CD4-positive, alpha-beta T cell (primary cell): ENCODE measurements at regions not wholly inside any gene's neighbourhood (a gene's known extent, or its start where the extent isn't known, plus 50 kb on each side); places are given as distances from the start of the nearest gene placed in this dataset.

Source experiments
- ATAC-seq: fragments of 200-7000 bp; cut with Tn5 transposase; one replicate; pipeline ENCODE4 v1.10.0; 2022; ENCODE audit warnings: mild to moderate bottlenecking; ENCODE audit not compliant: poor library complexity
- CTCF ChIA-PET: fragments of 350-600 bp; sonication (Branson Sonifier 250); formaldehyde crosslinking; loops from one replicate; lab custom pipeline; 2021; ENCODE audit warnings: antibody characterized with exemption, inconsistent platforms; lab: Charles Lee
- POLR2A ChIA-PET: fragments of 350-600 bp; sonication (Branson Sonifier 250); formaldehyde crosslinking; loops from one replicate; lab custom pipeline; 2021; ENCODE audit warnings: antibody characterized with exemption, inconsistent platforms; lab: Charles Lee
- DNase-seq, 14 experiments: peaks; one replicate each; pipeline ENCODE4 v3.0.0-alpha.2; 2013 to 2020; ENCODE audit warnings: mixed read lengths in 2 of 14
- H3K27ac ChIP-seq, 2 donors: one replicate each; pipeline versions ENCODE4 v1.5.1 to v1.7.0; 2013; ENCODE audit warnings: low read length in 2 of 2, low read depth in 1 of 2, mild to moderate bottlenecking in 1 of 2
- H3K27me3 ChIP-seq, 2 experiments: 1 replicate in 1 of 2; 2 replicates in 1 of 2; pipeline versions ENCODE4 v1.6.1 to v1.7.0; 2013; ENCODE audit warnings: low read length in 2 of 2, control low read depth in 1 of 2, mild to moderate bottlenecking in 1 of 2, moderate library complexity in 1 of 2; ENCODE audit not compliant: insufficient read depth in 2 of 2, control insufficient read depth in 1 of 2
- H3K36me3 ChIP-seq: one replicate; pipeline ENCODE4 v1.6.1; 2013; ENCODE audit warnings: low read length, control low read depth; ENCODE audit not compliant: insufficient read depth
- H3K4me1 ChIP-seq: one replicate; pipeline ENCODE4 v1.6.1; 2013; ENCODE audit warnings: low read length, control low read depth; ENCODE audit not compliant: insufficient read depth
- H3K4me3 ChIP-seq: one replicate; pipeline ENCODE4 v1.5.1; 2013; ENCODE audit warnings: mild to moderate bottlenecking, low read length, moderate library complexity
- H3K9me3 ChIP-seq, 2 experiments: 1 replicate in 1 of 2; 2 replicates in 1 of 2; pipeline versions ENCODE4 v1.6.1 to v1.7.0; 2013; ENCODE audit warnings: low read length in 2 of 2, mild to moderate bottlenecking in 2 of 2, control low read depth in 1 of 2, moderate library complexity in 1 of 2; ENCODE audit not compliant: control insufficient read depth in 1 of 2, insufficient read depth in 1 of 2
- H3K27ac Mint-ChIP-seq: one replicate; pipeline ENCODE4 v1.8.0; 2020; ENCODE audit warnings: mixed read lengths
- H3K27me3 Mint-ChIP-seq: one replicate; pipeline ENCODE4 v1.8.0; 2021; ENCODE audit warnings: mixed read lengths
- H3K36me3 Mint-ChIP-seq: one replicate; pipeline ENCODE4 v1.8.0; 2021; ENCODE audit warnings: low read depth, mixed read lengths
- H3K4me1 Mint-ChIP-seq: one replicate; pipeline ENCODE4 v1.8.0; 2021; ENCODE audit warnings: low read depth, mixed read lengths
- H3K4me3 Mint-ChIP-seq: one replicate; pipeline ENCODE4 v1.8.0; 2020; ENCODE audit warnings: mild to moderate bottlenecking, mixed read lengths
- H3K9me3 Mint-ChIP-seq: one replicate; pipeline ENCODE4 v1.8.0; 2020; ENCODE audit warnings: mixed read lengths
- CTCF ChIP-seq: fragments of 200-600 bp; IDR thresholded peaks from one replicate; pipeline ENCODE4 v1.8.0; 2022; ENCODE audit warnings: antibody characterized with exemption, mild to moderate bottlenecking
- intact Hi-C, 2 experiments: fragments of 100-400 bp; cut with DNase I in 1 of 2; cut with micrococcal nuclease in 1 of 2; formaldehyde crosslinking; loops; one replicate each; pipeline versions ENCODE4 v1.15.1 to v1.9.0; 2023 to 2025; cut with DNase I, micrococcal nuclease

- no peaks in the 10 kb centered on the region for H3K36me3 Mint-ChIP-seq
- no peaks in the 10 kb centered on the region for H3K4me1 Mint-ChIP-seq
- CTCF ChIA-PET: no interaction called here
- H3K27ac ChIP-seq: no peak overlapping the region
- no peaks in the 10 kb centered on the region for H3K27me3 ChIP-seq
- no peak for ATAC-seq
- intact Hi-C loops: no loop called here
- DNase-seq: no peak
- no peak for TF ChIP-seq CTCF
- peaks cover 4% of the 10 kb centered on the region for H3K27me3 Mint-ChIP-seq
- H3K36me3 ChIP-seq: no peaks in the 10 kb centered on the region
- no peaks in the 10 kb centered on the region for H3K9me3 Mint-ChIP-seq
- no peak overlapping the region for H3K4me3 Mint-ChIP-seq
- no peaks in the 10 kb centered on the region for H3K4me1 ChIP-seq
- H3K4me3 ChIP-seq: no peak overlapping the region
- no peaks in the 10 kb centered on the region for H3K9me3 ChIP-seq
- POLR2A ChIA-PET: no interaction called here
- H3K27ac Mint-ChIP-seq: no peak overlapping the region
These were observed 53.5 kb upstream of the CADM1 start for GRCh38 chr11:115557681-115558080.

- Histone ChIP-seq H3K4me1 (no peaks in the 10 kb centered on the region), H3K36me3 (no peaks in the 10 kb centered on the region), H3K27ac (no peak overlapping the region), H3K27me3 (no peaks in the 10 kb centered on the region), H3K9me3 (no peaks in the 10 kb centered on the region), H3K4me3 (no peak overlapping the region)
- TF ChIP-seq CTCF: no peak
- ATAC-seq: no peak
- Mint-ChIP-seq H3K4me3 (no peak overlapping the region), H3K36me3 (no peaks in the 10 kb centered on the region), H3K27ac (no peak overlapping the region), H3K27me3 (peaks cover 4% of the 10 kb centered on the region), H3K9me3 (no peaks in the 10 kb centered on the region), H3K4me1 (no peaks in the 10 kb centered on the region)
- no peak for DNase-seq
- ChIA-PET POLR2A (no interaction called here), CTCF (no interaction called here)
- intact Hi-C loops: no loop called here
These were observed 52.8 kb upstream of the CADM1 start for GRCh38 chr11:115556984-115557383.

- intact Hi-C loops: no loop called here
- DNase-seq (no peak), ATAC-seq (no peak)
- no peaks in the 10 kb centered on the region for H3K9me3 ChIP-seq
- H3K27ac Mint-ChIP-seq: no peak overlapping the region
- ChIA-PET CTCF (no interaction called here), POLR2A (no interaction called here)
- H3K4me3 Mint-ChIP-seq: no peak overlapping the region
- no peaks in the 10 kb centered on the region for H3K9me3 Mint-ChIP-seq
- H3K27me3 ChIP-seq: no peaks in the 10 kb centered on the region
- H3K27me3 Mint-ChIP-seq: no peaks in the 10 kb centered on the region
- no peak for TF ChIP-seq CTCF
- no peak overlapping the region for H3K4me3 ChIP-seq
- no peak overlapping the region for H3K27ac ChIP-seq
- no peaks in the 10 kb centered on the region for H3K36me3 ChIP-seq
- no peaks in the 10 kb centered on the region for H3K4me1 Mint-ChIP-seq
- H3K36me3 Mint-ChIP-seq: no peaks in the 10 kb centered on the region
- no peaks in the 10 kb centered on the region for H3K4me1 ChIP-seq
These were observed 51.3 kb upstream of the CADM1 start for GRCh38 chr11:115555336-115556090.
